Neural cell (in vitro differentiated cells): ENCODE measurements at regions not wholly inside any gene's neighbourhood (a gene's known extent, or its start where the extent isn't known, plus 50 kb on each side); places are given as distances from the start of the nearest gene placed in this dataset.

Source experiments
- H2AFZ ChIP-seq: fragments of 200-600, 300-800 bp; sonication (generic), shearing (Covaris generic); 2 replicates; pipeline ENCODE4 v1.6.0; 2014; ENCODE audit warnings: low read depth, mild to moderate bottlenecking, antibody characterized with exemption, low read length, moderate library complexity
- H3F3A ChIP-seq: fragments of 200-600 bp; shearing (Covaris generic); 2 replicates; pipeline ENCODE4 v1.6.1; 2016; ENCODE audit warnings: mild to moderate bottlenecking, moderate library complexity, mixed read lengths, antibody characterized with exemption, low read length; ENCODE audit not compliant: insufficient read depth, poor library complexity, severe bottlenecking
- H3K27ac ChIP-seq: fragments of 200-600, 300-800 bp; sonication (generic), shearing (Covaris generic); 2 replicates; pipeline ENCODE4 v1.5.1; 2014; ENCODE audit warnings: mild to moderate bottlenecking, low read length, moderate library complexity
- H3K27me3 ChIP-seq: fragments of 300-800, 200-600 bp; sonication (generic), shearing (Covaris generic); 2 replicates; pipeline ENCODE4 v1.6.0; 2014; ENCODE audit warnings: mild to moderate bottlenecking, low read depth, low read length, moderate library complexity; ENCODE audit not compliant: insufficient read depth
- H3K36me3 ChIP-seq: fragments of 300-800, 200-600 bp; sonication (generic), shearing (Covaris generic); 2 replicates; pipeline ENCODE4 v1.5.1; 2014; ENCODE audit warnings: mild to moderate bottlenecking, antibody characterized with exemption, low read length, moderate library complexity; ENCODE audit not compliant: insufficient read depth
- H3K4me2 ChIP-seq: fragments of 300-800, 200-600 bp; sonication (generic), shearing (Covaris generic); 2 replicates; pipeline ENCODE4 v1.6.0; 2014; ENCODE audit warnings: mild to moderate bottlenecking, low read length
- H3K4me3 ChIP-seq: fragments of 300-800, 200-600 bp; sonication (generic), shearing (Covaris generic); 2 replicates; pipeline ENCODE4 v1.5.1; 2014; ENCODE audit warnings: mild to moderate bottlenecking, low read length, moderate library complexity
- H3K79me2 ChIP-seq: fragments of 200-600 bp; shearing (Covaris generic); replicated peaks from 2 replicates; pipeline ENCODE4 v1.6.0; 2014; ENCODE audit warnings: mild to moderate bottlenecking, low read length, moderate library complexity; ENCODE audit not compliant: insufficient read depth
- H3K9ac ChIP-seq: fragments of 300-800, 200-600 bp; sonication (generic), shearing (Covaris generic); 2 replicates; pipeline ENCODE4 v1.6.1; 2016; ENCODE audit warnings: mild to moderate bottlenecking, low read length, mixed read lengths
- H3K9me2 ChIP-seq: fragments of 200-600 bp; shearing (Covaris generic); 2 replicates; pipeline ENCODE4 v1.6.1; 2016; ENCODE audit warnings: mild to moderate bottlenecking, low read length, mixed read lengths; ENCODE audit not compliant: insufficient read depth
- H3K9me3 ChIP-seq: fragments of 200-600, 300-800 bp; sonication (generic), shearing (Covaris generic); 2 replicates; pipeline ENCODE4 v1.6.1; 2016; ENCODE audit warnings: mild to moderate bottlenecking, mixed run types, low read length, moderate library complexity, mixed read lengths
- H4K20me1 ChIP-seq: fragments of 200-600 bp; shearing (Covaris generic); 2 replicates; pipeline ENCODE4 v1.6.1; 2016; ENCODE audit warnings: mild to moderate bottlenecking, mixed run types; ENCODE audit not compliant: insufficient read depth
- EP300 ChIP-seq: fragments of 450-650 bp; conservative IDR thresholded peaks from 2 replicates; pipeline ENCODE4 v1.6.1; 2014; ENCODE audit warnings: antibody characterized with exemption, mild to moderate bottlenecking, moderate library complexity; ENCODE audit not compliant: poor library complexity, severe bottlenecking
- EZH2 ChIP-seq: fragments of 200-600, 300-800 bp; shearing (Covaris generic), sonication (generic); IDR thresholded peaks from 2 replicates; pipeline ENCODE4 v1.6.1; 2014; ENCODE audit warnings: antibody characterized with exemption, low read length, borderline replicate concordance, mild to moderate bottlenecking; ENCODE audit not compliant: insufficient read depth, poor library complexity, severe bottlenecking
- MXI1 ChIP-seq: fragments of 450-650 bp; conservative IDR thresholded peaks from 2 replicates; pipeline ENCODE4 v1.6.1; 2014; ENCODE audit warnings: antibody characterized with exemption, mild to moderate bottlenecking; ENCODE audit not compliant: poor library complexity, severe bottlenecking
- POLR2AphosphoS5 ChIP-seq: IDR thresholded peaks from 2 replicates; pipeline ENCODE4 v1.6.1; 2012
- RAD21 ChIP-seq: fragments of 450-650 bp; conservative IDR thresholded peaks from 2 replicates; pipeline ENCODE4 v1.6.1; 2014; ENCODE audit warnings: antibody characterized with exemption, mild to moderate bottlenecking, moderate library complexity
- REST ChIP-seq: IDR thresholded peaks from 2 replicates; pipeline ENCODE4 v1.6.1; 2012; ENCODE audit warnings: borderline replicate concordance
- SMC3 ChIP-seq: fragments of 450-650 bp; conservative IDR thresholded peaks from 2 replicates; pipeline ENCODE4 v1.6.1; 2014; ENCODE audit warnings: antibody characterized with exemption, mild to moderate bottlenecking, moderate library complexity; ENCODE audit not compliant: poor library complexity
- TAF1 ChIP-seq: IDR thresholded peaks from 2 replicates; pipeline ENCODE4 v1.6.1; 2012; ENCODE audit warnings: low read depth
- TF ChIP-seq, protein P1 (sequence below): fragments of 450-650 bp; IDR thresholded peaks from 2 replicates; pipeline ENCODE4 v1.5.1; 2014; ENCODE audit warnings: antibody characterized with exemption, mild to moderate bottlenecking, moderate library complexity; ENCODE audit not compliant: poor library complexity, severe bottlenecking

DNA sequence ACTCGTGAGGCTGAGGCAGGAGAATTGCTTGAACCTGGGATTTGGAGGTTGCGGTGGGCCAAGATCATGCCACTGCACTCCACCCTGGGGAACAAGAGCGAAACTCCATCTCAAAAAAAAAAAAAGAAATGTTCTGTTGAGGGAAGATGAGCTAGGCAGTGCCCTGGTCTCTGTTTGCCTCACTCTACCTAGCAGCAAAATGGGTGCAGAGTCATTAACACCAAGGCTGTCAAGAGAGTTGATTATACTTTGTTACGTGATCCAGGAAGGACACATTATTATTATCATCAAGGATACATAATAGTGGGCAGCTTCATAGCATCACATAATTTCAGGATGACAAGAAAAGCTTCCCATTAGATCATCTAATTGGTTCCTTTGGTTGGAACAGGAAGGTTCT lies 84.3 kb upstream of the MAP1LC3B2 start:
- no peaks in the 10 kb centered on the region for H3K9me3 ChIP-seq
- H3K27ac ChIP-seq: no peak overlapping the region
- H3K4me3 ChIP-seq: no peak overlapping the region
- no peaks in the 10 kb centered on the region for H3K36me3 ChIP-seq
- H3F3A ChIP-seq: no peaks in the 10 kb centered on the region
- no peaks in the 10 kb centered on the region for H3K9me2 ChIP-seq
- no peaks in the 10 kb centered on the region for H3K79me2 ChIP-seq
- H4K20me1 ChIP-seq: no peaks in the 10 kb centered on the region
- no peak overlapping the region for H2AFZ ChIP-seq
- no peak overlapping the region for H3K9ac ChIP-seq
- TF ChIP-seq EP300 (no peak), REST (no peak), RAD21 (no peak), EZH2 (no peak), SMC3 (no peak), MXI1 (no peak), TAF1 (no peak), POLR2AphosphoS5 (no peak)
- TF ChIP-seq, protein P1, sequence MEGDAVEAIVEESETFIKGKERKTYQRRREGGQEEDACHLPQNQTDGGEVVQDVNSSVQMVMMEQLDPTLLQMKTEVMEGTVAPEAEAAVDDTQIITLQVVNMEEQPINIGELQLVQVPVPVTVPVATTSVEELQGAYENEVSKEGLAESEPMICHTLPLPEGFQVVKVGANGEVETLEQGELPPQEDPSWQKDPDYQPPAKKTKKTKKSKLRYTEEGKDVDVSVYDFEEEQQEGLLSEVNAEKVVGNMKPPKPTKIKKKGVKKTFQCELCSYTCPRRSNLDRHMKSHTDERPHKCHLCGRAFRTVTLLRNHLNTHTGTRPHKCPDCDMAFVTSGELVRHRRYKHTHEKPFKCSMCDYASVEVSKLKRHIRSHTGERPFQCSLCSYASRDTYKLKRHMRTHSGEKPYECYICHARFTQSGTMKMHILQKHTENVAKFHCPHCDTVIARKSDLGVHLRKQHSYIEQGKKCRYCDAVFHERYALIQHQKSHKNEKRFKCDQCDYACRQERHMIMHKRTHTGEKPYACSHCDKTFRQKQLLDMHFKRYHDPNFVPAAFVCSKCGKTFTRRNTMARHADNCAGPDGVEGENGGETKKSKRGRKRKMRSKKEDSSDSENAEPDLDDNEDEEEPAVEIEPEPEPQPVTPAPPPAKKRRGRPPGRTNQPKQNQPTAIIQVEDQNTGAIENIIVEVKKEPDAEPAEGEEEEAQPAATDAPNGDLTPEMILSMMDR: no peak
- no peak overlapping the region for H3K4me2 ChIP-seq
- no peaks in the 10 kb centered on the region for H3K27me3 ChIP-seq

- Histone ChIP-seq H3K27ac (no peak overlapping the region), H3K79me2 (no peaks in the 10 kb centered on the region), H3F3A (no peaks in the 10 kb centered on the region), H3K27me3 (no peaks in the 10 kb centered on the region), H3K9me3 (no peaks in the 10 kb centered on the region), H4K20me1 (no peaks in the 10 kb centered on the region), H3K4me3 (no peak overlapping the region), H3K9me2 (no peaks in the 10 kb centered on the region), H3K4me2 (no peak overlapping the region), H3K36me3 (no peaks in the 10 kb centered on the region), H3K9ac (no peak overlapping the region), H2AFZ (no peak overlapping the region)
- TF ChIP-seq REST (no peak), POLR2AphosphoS5 (no peak), MXI1 (no peak), EP300 (no peak), EZH2 (no peak), TAF1 (no peak), SMC3 (no peak), RAD21 (no peak)
- TF ChIP-seq, protein P1: no peak
These were observed 82.9 kb upstream of the MAP1LC3B2 start for GRCh38 chr12:116476227-116476822.
